ENCODE measurements at regions not wholly inside any gene's neighbourhood (a gene's known extent, or its start where the extent isn't known, plus 50 kb on each side); places are given as distances from the start of the nearest gene placed in this dataset.

GRCh38 chr2:5385596-5385995, 306.6 kb upstream of the SOX11 start:
- TF ChIP-seq REST (IDR thresholded peaks at IDR 0.05; ENCODE audit: insufficient read depth in 1 of 2, low read depth in 2 of 2, low read length in 2 of 2) (no peak), SIN3A (IDR thresholded peaks at IDR 0.05; ENCODE audit: borderline replicate concordance, insufficient read depth, low read length) (no peak), POLR2AphosphoS5 (IDR thresholded peaks at IDR 0.05; ENCODE audit: low read depth, low read length) (no peak), TAF1 (IDR thresholded peaks at IDR 0.05; ENCODE audit: borderline replicate concordance, insufficient read depth, low read length) (no peak), FOXP2 (optimal IDR thresholded peaks at IDR 0.05; ENCODE audit: borderline replicate concordance, extremely low read depth, extremely low read length, insufficient read depth) (no peak)
